Right cardiac atrium (tissue), 5 donors: ENCODE measurements at regions not wholly inside any gene's neighbourhood (a gene's known extent, or its start where the extent isn't known, plus 50 kb on each side); places are given as distances from the start of the nearest gene placed in this dataset.
"Not testable (repeated sequence)": the region's sequence is repeated elsewhere in the genome, so short reads cannot be mapped to it uniquely, and the experiment has no call there.

Experiments
- ATAC-seq, 2 donors: fragments of 200-7000 bp; cut with Tn5 transposase; one replicate each; pipeline versions ENCODE4 v1.8.0 to v1.9.1; 2020; ENCODE audit warnings: moderate library complexity in 2 of 2, mild to moderate bottlenecking in 1 of 2
- DNase-seq, 3 donors: peaks; one replicate each; pipeline ENCODE4 v3.0.0-alpha.2; 2020
- H3K27ac ChIP-seq: one replicate; pipeline ENCODE4 v1.5.1; 2013; ENCODE audit warnings: mild to moderate bottlenecking, low read length, control low read depth, moderate library complexity
- H3K27me3 ChIP-seq: one replicate; pipeline ENCODE4 v1.6.1; 2013; ENCODE audit not compliant: control insufficient read depth, insufficient read depth
- H3K4me1 ChIP-seq: one replicate; pipeline ENCODE4 v1.6.1; 2013; ENCODE audit warnings: low read length; ENCODE audit not compliant: control insufficient read depth, insufficient read depth
- H3K4me3 ChIP-seq: one replicate; pipeline ENCODE4 v1.5.1; 2013; ENCODE audit warnings: low read length, control low read depth
- H3K9me3 ChIP-seq: one replicate; pipeline ENCODE4 v1.6.1; 2013; ENCODE audit warnings: low read length; ENCODE audit not compliant: control insufficient read depth
- WGBS: extraction: QIAGEN DNeasy Blood & Tissue Kit; methylation state at CpG from one replicate; pipeline ENCODE4 v1.1.7; 2013; 5-methylcytosine and 5-hydroxymethylcytosine counted together
- intact Hi-C, 4 donors: fragments of 100-400 bp; cut with DNase I; formaldehyde crosslinking; loops; one replicate each; pipeline versions ENCODE4 v1.11.0 to v1.14.0; 2022 to 2023
- donor health status: healthy with polysubstance abuse.
- donor health status: DM: no; HTN: yes; CAD: no.
- donor health status: DM: no; HTN: no; CAD: no.
- donor health status: DM: no; HTN: yes; CAD: no; lungs with severe emphysema.
- donor health status: DM: yes; HTN: yes; CAD: no.

DNA sequence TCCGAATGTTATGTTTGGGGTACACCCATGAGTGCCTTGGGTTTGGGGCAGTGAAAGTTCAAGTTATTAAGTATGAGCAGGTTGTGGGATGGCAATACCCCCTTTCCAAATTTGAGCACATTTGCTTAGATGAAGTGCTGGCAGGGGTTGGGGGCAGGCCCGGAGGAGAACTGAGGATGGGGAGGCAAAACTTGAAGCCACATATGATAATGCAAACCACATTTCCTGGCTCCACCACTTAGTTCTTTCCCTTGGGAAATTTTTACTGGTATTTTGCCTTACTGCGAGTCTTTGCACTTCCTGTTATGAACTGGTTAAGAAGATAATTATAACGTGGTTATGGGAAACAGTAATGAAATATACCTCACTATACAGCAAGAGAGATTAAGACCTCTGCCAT lies 336.0 kb upstream of the ONECUT1 start:
- Histone ChIP-seq H3K4me1 (no peaks in the 10 kb centered on the region), H3K9me3 (no peaks in the 10 kb centered on the region), H3K4me3 (no peak overlapping the region), H3K27ac (no peak overlapping the region), H3K27me3 (no peaks in the 10 kb centered on the region)
- no peak for DNase-seq
- ATAC-seq: no peak
- intact Hi-C loops: no loop called here
- 34% methylated on average over 4 of the region's 4 CpGs for WGBS

DNA sequence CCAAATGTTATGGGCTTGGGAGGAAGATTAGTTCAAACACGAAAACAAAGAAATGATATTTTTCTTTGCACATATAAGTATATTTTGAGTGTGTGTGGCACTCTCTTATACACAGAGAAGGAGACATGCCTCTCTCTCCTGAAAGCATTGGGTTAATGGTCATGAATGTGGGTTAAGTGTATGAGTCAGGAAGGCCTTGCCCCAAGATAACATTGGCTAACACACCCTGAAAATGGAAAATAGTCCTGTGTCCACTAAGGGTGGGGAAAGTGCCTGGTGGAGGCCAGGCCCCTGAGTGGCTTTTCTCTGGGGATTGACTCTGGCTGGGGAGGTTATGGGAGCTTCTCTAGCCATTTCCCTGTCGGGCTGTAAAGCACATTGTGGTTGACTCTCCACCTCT lies 332.7 kb upstream of the ONECUT1 start:
- Histone ChIP-seq H3K9me3 (no peaks in the 10 kb centered on the region), H3K4me1 (no peaks in the 10 kb centered on the region), H3K4me3 (no peak overlapping the region), H3K27me3 (no peaks in the 10 kb centered on the region), H3K27ac (no peak overlapping the region)
- WGBS: 85% methylated on average over 2 of the region's 2 CpGs
- no peak for DNase-seq
- ATAC-seq: no peak
- intact Hi-C loops: no loop called here

DNA sequence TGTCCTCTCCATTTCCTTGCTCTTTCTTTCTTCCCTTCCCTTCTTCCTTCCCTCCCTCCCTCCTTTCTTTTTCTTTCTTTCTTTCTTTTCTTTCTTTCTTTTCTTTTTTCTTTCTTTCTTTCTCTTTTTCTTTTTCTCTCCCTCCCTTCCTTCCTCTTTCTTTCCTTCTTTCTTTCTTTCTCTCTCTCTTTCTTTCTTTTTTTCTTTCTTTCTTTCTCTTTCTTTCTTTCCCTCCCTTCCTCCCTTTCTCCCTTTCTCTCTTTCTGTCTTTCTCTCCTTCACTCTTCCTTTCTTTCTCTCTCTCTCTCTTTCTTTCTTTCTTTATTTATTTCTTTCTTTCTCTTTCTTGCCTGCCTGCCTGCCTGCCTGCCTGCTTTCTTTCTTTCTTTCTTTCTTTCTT lies 326.8 kb upstream of the ONECUT1 start:
- intact Hi-C loops, H3K9me3 ChIP-seq, H3K4me1 ChIP-seq, DNase-seq, H3K27ac ChIP-seq, H3K4me3 ChIP-seq, ATAC-seq, H3K27me3 ChIP-seq: not testable (repeated sequence)

DNA sequence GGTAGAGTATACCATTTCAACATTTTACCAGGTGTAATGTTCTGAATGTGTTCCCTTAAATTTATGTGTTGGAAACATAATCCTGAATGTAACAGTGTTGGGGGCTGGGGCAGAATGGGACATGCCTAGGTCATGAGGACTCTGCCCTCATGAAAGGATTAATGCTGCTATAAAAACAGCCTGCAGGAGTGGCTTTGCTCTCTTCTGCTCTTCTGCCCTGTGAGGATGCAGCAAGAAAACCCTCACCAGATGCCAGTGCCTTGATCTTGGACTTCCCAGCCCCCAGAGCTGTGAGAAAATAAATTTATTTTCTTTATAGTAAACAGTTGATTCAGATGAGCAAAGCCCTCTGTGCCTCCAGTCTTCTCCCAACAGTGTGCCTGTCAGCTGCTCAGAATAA lies 326.0 kb upstream of the ONECUT1 start:
- no peaks in the 10 kb centered on the region for H3K4me1 ChIP-seq
- ATAC-seq: no peak

DNA sequence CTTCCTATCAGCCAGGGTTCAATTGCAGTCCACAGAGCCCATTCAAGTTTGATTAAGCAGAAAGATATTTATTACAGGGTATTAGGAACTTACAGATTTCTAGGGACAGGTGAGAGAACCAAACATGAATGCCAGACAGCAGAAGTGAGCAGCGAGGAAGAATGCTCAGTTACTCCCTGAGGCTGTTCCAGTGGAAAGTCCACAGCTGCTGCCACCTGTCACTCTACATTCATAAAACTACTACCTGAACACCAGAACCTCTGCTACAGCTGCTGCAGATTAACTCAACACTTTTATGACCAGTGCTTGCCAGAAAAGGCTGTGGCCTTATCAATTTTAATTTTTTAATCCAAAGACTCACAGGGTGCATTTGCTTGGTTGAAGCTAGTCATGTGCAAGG lies 325.4 kb upstream of the ONECUT1 start:
- intact Hi-C loops: no loop called here
- no peak for DNase-seq

More for the DNA sequence above, 326.0 kb upstream of the ONECUT1 start:
- H3K4me3 ChIP-seq: no peak overlapping the region
- DNase-seq: no peak
- no peaks in the 10 kb centered on the region for H3K27me3 ChIP-seq
- H3K27ac ChIP-seq: no peak overlapping the region
- intact Hi-C loops: no loop called here
- H3K9me3 ChIP-seq: no peaks in the 10 kb centered on the region

DNA sequence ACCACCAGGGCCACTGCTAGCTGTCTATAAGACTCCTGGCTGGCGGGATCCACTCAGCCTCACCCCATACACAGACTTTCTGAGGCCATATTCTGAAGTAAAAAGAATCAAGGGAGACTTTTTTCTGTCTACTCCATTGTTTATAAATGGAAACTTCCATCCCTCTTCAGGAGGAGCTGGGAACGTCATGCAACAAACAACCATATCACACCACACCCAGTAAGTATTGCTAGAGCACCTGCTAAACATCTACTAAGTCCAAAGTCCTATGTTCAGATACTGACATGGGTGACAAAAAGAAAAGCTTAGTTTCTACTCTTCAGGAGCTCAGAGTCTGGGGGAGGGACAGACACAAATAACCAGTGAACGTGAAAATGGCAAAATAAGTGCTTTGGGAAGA lies 324.8 kb upstream of the ONECUT1 start:
- no peak overlapping the region for H3K4me3 ChIP-seq
- no peaks in the 10 kb centered on the region for H3K27me3 ChIP-seq
- intact Hi-C loops: no loop called here
- no peak overlapping the region for H3K27ac ChIP-seq
- ATAC-seq (no peak), DNase-seq (no peak)
- no peaks in the 10 kb centered on the region for H3K4me1 ChIP-seq
- WGBS: 63% methylated on average over 3 of the region's 3 CpGs
- H3K9me3 ChIP-seq: no peaks in the 10 kb centered on the region

More for the DNA sequence above, 325.4 kb upstream of the ONECUT1 start:
- no peak for ATAC-seq
- H3K4me3 ChIP-seq: no peak overlapping the region
- WGBS: 82% methylated on average over 1 of the region's 1 CpG
- H3K27me3 ChIP-seq: no peaks in the 10 kb centered on the region
- no peaks in the 10 kb centered on the region for H3K4me1 ChIP-seq
- no peak overlapping the region for H3K27ac ChIP-seq
- H3K9me3 ChIP-seq: no peaks in the 10 kb centered on the region

DNA sequence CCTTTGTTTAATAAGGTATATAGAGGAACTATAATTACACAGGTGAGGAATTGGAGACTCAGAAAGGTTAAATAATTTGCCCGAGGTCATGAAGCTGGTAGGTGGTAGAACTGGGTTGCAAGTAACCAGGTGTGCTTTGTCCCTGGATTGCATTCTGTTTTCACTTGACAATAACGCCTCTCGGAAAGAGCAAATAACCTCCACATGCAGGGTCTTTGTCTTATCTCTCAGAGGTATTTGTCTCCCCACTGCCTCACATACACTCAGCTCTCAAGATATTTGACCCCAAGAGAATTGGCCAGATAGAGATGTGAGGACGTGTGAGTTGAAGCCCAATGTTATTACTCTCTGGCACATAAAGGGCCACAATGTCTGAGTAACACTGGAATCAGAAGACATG lies 320.9 kb upstream of the ONECUT1 start:
- DNase-seq (no peak), ATAC-seq (no peak)
- Histone ChIP-seq H3K27ac (no peak overlapping the region), H3K27me3 (no peaks in the 10 kb centered on the region), H3K9me3 (no peaks in the 10 kb centered on the region), H3K4me3 (no peak overlapping the region), H3K4me1 (no peaks in the 10 kb centered on the region)
- WGBS: 27% methylated on average over 4 of the region's 4 CpGs
- intact Hi-C loops: no loop called here

DNA sequence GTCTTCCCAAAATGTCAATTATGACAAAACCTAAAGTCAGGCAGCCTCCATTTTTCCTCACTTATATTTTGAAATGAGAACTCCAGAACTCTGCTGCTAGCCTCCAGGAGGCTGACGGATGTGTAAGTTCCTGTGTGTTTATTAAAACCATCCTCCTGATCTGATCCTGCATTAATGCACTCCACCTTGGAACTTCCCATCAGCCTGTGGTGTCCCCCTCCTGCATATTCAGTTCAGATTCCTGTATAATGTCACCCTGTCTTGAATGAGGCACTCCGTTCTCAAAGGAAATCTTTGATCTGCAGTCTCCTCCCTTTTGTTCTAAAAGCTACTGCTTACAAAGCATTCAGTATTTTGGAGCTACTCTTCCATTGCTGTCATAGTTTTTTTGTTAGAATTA lies 318.2 kb upstream of the ONECUT1 start:
- H3K27ac ChIP-seq: no peak overlapping the region
- no peaks in the 10 kb centered on the region for H3K4me1 ChIP-seq
- no peak overlapping the region for H3K4me3 ChIP-seq
- ATAC-seq: no peak
- no peak for DNase-seq
- 62% methylated on average over 2 of the region's 2 CpGs for WGBS
- no peaks in the 10 kb centered on the region for H3K27me3 ChIP-seq
- intact Hi-C loops: no loop called here
- H3K9me3 ChIP-seq: no peaks in the 10 kb centered on the region

DNA sequence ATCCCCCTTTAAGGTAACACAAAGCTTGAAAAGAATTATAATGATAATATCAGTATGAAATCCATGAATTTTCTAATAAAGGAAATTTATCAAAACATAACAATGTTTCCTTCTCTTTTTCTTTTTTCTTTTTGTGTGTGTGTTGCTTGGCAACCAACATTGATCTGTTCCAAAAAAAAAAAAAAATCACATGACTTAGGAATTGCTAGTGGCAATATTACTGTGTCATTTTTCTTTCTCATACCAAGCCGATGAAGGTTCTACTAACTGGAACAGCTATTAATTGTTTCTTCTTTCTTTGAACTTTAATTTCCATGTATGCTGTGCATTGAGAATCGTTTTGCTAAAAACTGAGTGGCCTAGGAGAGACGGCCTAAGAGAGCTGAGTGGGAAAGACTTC lies 317.7 kb upstream of the ONECUT1 start:
- H3K9me3 ChIP-seq: no peaks in the 10 kb centered on the region
- intact Hi-C loops: no loop called here

DNA sequence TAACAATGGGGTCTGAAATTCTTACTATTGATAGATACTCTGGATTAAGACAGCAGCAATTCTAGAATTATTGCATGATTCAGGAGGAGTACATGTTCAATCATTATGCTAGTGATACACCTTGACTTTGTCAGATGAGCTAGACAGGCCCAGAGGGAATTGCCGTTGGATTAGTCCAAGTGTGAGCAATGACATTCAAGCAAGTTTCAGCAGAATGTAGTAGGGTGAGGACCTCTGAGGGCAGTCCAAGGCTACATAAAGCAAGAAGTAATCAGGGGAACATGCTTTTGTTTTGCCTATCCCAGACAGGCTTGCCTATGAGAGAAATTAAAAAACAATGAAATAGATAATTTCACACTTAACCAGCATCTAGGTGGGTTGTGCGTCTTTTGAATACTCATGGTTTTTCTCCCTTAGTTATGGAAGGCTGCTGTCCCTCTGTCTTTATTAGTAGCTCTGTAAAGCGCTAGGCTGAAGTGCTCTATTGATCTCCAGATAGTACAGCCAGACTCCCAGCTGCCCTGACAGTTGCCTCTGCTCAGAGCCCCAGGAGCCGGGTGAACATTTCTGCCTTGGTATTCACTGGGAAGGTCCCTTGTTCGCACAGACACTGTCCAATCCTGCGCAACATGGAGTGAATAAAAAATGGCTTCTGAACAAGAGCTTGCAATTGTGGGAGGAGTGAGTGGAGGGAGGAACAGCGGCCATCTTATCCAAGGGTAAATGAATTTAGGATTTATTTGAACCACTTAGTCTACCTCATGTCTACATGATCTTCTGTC lies 316.6 kb upstream of the ONECUT1 start:
- Histone ChIP-seq H3K27me3 (no peaks in the 10 kb centered on the region), H3K4me1 (no peaks in the 10 kb centered on the region), H3K9me3 (no peaks in the 10 kb centered on the region), H3K4me3 (no peak overlapping the region), H3K27ac (no peak overlapping the region)
- 74% methylated on average over 7 of the region's 7 CpGs for WGBS
- ATAC-seq (no peak), DNase-seq (no peak)
- intact Hi-C loops: no loop called here

More for the DNA sequence above, 317.7 kb upstream of the ONECUT1 start:
- WGBS: 69% methylated on average over 3 of the region's 3 CpGs
- no peak for ATAC-seq
- no peak for DNase-seq
- no peaks in the 10 kb centered on the region for H3K4me1 ChIP-seq
- H3K27me3 ChIP-seq: no peaks in the 10 kb centered on the region
- no peak overlapping the region for H3K27ac ChIP-seq
- H3K4me3 ChIP-seq: no peak overlapping the region

DNA sequence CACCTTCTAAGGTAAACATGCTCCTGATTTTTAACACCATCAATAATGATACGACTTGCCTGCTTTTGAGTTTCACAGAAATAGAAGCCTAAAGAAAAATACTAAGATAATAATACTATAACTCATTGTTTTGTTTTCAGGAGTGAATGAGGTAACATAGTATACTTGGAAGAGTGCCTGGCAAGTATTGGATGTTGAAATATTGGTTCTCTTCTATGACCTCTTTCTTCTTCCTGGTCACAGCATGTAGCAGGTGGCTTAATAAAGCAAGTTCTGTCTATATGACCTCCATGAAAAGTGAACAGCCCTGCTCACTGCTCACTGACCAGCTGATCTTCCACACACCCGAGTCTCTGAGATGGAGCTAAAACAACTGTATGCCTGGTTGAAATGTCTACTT lies 312.3 kb upstream of the ONECUT1 start:
- no peak overlapping the region for H3K27ac ChIP-seq
- WGBS: 61% methylated on average over 2 of the region's 2 CpGs
- no peak overlapping the region for H3K4me3 ChIP-seq
- ATAC-seq: no peak
- intact Hi-C loops: no loop called here
- no peak for DNase-seq
- no peaks in the 10 kb centered on the region for H3K4me1 ChIP-seq
- H3K9me3 ChIP-seq: no peaks in the 10 kb centered on the region
- no peaks in the 10 kb centered on the region for H3K27me3 ChIP-seq

DNA sequence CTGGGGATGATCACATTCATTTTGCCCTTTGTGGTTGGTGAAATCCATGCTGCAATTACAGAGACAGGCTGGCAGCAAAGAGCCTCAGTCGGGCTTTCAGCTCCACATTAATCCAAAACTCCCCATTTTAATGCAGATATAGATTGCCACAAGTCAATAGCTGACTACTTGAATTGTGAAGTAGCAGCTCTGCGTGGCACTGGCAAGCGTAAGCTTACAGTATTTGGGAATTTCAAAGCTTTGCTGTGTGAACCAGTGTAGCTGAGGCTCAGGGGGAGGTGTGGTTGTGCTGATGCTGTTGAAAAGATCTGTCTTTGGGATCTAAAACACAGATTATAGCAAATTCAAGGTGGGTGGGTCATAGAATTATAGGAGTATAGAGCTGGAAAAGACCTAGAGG lies 290.3 kb upstream of the ONECUT1 start:
- no peak for DNase-seq
- Histone ChIP-seq H3K4me1 (no peaks in the 10 kb centered on the region), H3K27ac (no peak overlapping the region), H3K9me3 (no peaks in the 10 kb centered on the region), H3K27me3 (peaks cover 2% of the 10 kb centered on the region), H3K4me3 (no peak overlapping the region)
- intact Hi-C loops: no loop called here
- WGBS: 30% methylated on average over 3 of the region's 3 CpGs
- ATAC-seq: no peak
